MCF 10A (cell line): ENCODE measurements at regions not wholly inside any gene's neighbourhood (a gene's known extent, or its start where the extent isn't known, plus 50 kb on each side); places are given as distances from the start of the nearest gene placed in this dataset.
A peak's percentile ranks its signal among the peaks of the same experiment; 100 is the strongest.

Source experiments
- BruUV-seq: library from RNA; stranded (reverse); fragments of 400-500 nt; replicated peaks from 2 replicates; lab custom pipeline; 2021; lab: Mats Ljungman, UMichigan
- CTCF ChIA-PET: fragments of 300-600 bp; sonication (Branson Sonifier 250); formaldehyde crosslinking; extraction: SDS; loops from one replicate; lab custom pipeline; 2021; ENCODE audit warnings: antibody characterized with exemption, inconsistent platforms; lab: Yijun Ruan, JAX
- POLR2A ChIA-PET: fragments of 300-600, 350-650 bp; sonication (Branson Sonifier 250); formaldehyde crosslinking; extraction: SDS; loops from one replicate; lab custom pipeline; 2020; ENCODE audit warnings: antibody characterized with exemption, inconsistent platforms; lab: Yijun Ruan, JAX
- DNase-seq: peaks from one replicate; pipeline ENCODE4 v3.0.0-alpha.2; 2018; ENCODE audit not compliant: unreplicated experiment
- H3K27ac Mint-ChIP-seq: one replicate; pipeline ENCODE4 v1.8.0; 2022; ENCODE audit warnings: mild to moderate bottlenecking, low read depth, mixed read lengths; ENCODE audit not compliant: unreplicated experiment
- H3K27me3 Mint-ChIP-seq: one replicate; pipeline ENCODE4 v1.8.0; 2022; ENCODE audit warnings: mixed read lengths; ENCODE audit not compliant: insufficient read depth, unreplicated experiment
- H3K36me3 Mint-ChIP-seq: one replicate; pipeline ENCODE4 v1.8.0; 2022; ENCODE audit warnings: mild to moderate bottlenecking, moderate library complexity, mixed read lengths; ENCODE audit not compliant: insufficient read depth, unreplicated experiment
- H3K4me1 Mint-ChIP-seq: one replicate; pipeline ENCODE4 v1.8.0; 2022; ENCODE audit warnings: mixed read lengths; ENCODE audit not compliant: insufficient read depth, unreplicated experiment
- H3K4me3 Mint-ChIP-seq: one replicate; pipeline ENCODE4 v1.8.0; 2022; ENCODE audit warnings: mild to moderate bottlenecking, moderate library complexity, mixed read lengths; ENCODE audit not compliant: unreplicated experiment
- H3K9me3 Mint-ChIP-seq: one replicate; pipeline ENCODE4 v1.8.0; 2022; ENCODE audit warnings: mixed read lengths; ENCODE audit not compliant: unreplicated experiment
- intact Hi-C: fragments of 100-400 bp; cut with micrococcal nuclease; formaldehyde crosslinking; loops from 2 replicates; pipeline ENCODE4 v1.14.1; 2022
- TF ChIP-seq, protein P1 (sequence below): fragments of 200-600 bp; IDR thresholded peaks from one replicate; pipeline ENCODE4 v1.8.0; 2022; ENCODE audit warnings: antibody characterized with exemption, mild to moderate bottlenecking; ENCODE audit not compliant: unreplicated experiment

DNA sequence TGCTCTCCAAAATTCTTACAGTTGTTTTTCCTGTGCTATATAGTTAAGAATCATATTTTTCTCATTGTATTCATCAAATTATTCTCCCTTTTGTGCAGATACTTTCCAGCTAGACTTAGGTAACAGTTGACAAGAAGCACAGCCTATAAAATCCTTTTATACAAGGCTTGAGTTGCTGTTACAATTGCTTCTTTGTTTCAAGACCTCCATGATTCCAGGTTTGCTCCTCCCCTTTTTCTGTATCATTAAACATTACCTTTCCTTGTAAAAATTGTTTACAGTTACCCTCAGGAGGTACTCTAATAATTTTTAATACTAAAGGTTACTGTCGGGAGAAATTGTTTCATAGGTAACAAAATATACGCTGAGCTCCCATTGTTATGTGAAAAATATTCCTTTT is 192.3 kb upstream of the GRID2 start:
- Mint-ChIP-seq H3K36me3 (no peaks in the 10 kb centered on the region), H3K9me3 (no peaks in the 10 kb centered on the region), H3K4me3 (no peak overlapping the region), H3K27me3 (no peaks in the 10 kb centered on the region), H3K4me1 (no peaks in the 10 kb centered on the region), H3K27ac (no peak overlapping the region)
- intact Hi-C loops, result no loop called here
- TF ChIP-seq, protein P1, sequence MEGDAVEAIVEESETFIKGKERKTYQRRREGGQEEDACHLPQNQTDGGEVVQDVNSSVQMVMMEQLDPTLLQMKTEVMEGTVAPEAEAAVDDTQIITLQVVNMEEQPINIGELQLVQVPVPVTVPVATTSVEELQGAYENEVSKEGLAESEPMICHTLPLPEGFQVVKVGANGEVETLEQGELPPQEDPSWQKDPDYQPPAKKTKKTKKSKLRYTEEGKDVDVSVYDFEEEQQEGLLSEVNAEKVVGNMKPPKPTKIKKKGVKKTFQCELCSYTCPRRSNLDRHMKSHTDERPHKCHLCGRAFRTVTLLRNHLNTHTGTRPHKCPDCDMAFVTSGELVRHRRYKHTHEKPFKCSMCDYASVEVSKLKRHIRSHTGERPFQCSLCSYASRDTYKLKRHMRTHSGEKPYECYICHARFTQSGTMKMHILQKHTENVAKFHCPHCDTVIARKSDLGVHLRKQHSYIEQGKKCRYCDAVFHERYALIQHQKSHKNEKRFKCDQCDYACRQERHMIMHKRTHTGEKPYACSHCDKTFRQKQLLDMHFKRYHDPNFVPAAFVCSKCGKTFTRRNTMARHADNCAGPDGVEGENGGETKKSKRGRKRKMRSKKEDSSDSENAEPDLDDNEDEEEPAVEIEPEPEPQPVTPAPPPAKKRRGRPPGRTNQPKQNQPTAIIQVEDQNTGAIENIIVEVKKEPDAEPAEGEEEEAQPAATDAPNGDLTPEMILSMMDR, result no peak
- ChIA-PET POLR2A (no interaction called here), CTCF (no interaction called here)
- DNase-seq, result no peak
- BruUV-seq, result no TSS peak

DNA sequence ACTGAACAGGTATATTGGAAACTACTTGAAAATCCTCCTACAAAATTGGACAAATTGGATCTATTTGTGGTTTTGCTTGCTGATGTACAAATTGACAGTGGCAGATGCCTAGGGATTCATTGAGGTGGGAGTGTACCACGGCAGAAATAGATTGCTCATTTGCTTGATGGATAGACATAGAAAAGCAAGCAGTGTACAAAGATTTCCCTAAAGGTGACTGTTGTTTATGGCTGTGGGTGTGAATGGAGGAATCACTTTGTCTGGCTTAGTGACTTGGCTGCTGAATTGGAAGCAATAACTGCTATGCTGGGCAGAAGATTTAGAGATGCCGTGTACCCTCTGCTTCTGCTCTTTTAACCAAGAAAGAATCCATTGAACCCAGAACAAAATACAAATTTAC is 191.0 kb upstream of the GRID2 start:
- ChIA-PET POLR2A (no interaction called here), CTCF (no interaction called here)
- Mint-ChIP-seq H3K27ac (no peak overlapping the region), H3K27me3 (no peaks in the 10 kb centered on the region), H3K4me1 (no peaks in the 10 kb centered on the region), H3K36me3 (no peaks in the 10 kb centered on the region), H3K4me3 (no peak overlapping the region), H3K9me3 (peaks cover 7% of the 10 kb centered on the region)
- BruUV-seq, result no TSS peak
- TF ChIP-seq, protein P1, result no peak
- no peak for DNase-seq
- intact Hi-C loops, result no loop called here

DNA sequence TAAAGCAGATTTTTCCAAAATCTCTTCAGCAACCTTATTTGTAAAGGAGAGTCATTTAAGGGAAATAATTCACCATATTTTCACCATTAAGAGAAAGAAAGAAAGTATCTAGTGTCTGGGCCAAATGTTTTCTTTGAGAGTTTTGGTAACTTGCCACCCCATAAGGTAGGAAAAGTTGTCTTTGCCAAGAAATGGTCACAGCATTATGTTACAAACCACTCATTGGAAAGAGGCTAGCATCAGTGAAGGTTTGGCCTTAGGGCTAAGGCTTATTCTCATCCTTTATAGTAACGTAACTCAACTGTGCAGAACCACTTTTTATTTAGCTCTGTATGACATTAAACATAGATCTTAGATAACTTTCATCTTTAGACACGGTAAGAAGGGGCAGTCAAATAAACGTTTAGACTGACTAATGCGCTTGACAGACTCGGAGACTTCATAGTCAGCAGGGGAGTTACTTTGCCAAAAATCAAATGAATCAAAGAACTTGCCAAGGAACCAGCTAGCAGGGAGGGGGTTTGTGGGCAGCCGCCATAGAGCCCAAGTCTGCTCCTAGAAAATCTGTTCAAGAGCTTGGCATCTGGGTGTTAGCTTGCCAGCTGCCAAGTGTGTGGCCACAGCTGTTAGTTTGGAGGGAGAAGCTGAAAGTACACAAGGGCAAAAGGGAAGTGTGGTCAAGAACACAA is 182.8 kb upstream of the GRID2 start:
- TF ChIP-seq, protein P1, result no peak
- ChIA-PET POLR2A (no interaction called here), CTCF (no interaction called here)
- Mint-ChIP-seq H3K36me3 (no peaks in the 10 kb centered on the region), H3K4me1 (peaks cover 14% of the 10 kb centered on the region), H3K27ac (peak overlapping the region; percentile 53), H3K27me3 (no peaks in the 10 kb centered on the region), H3K9me3 (peaks cover 7% of the 10 kb centered on the region), H3K4me3 (peak overlapping the region; percentile 57)
- DNase-seq, result peak; percentile 55
- BruUV-seq, result no TSS peak
- intact Hi-C loops, result no loop called here

DNA sequence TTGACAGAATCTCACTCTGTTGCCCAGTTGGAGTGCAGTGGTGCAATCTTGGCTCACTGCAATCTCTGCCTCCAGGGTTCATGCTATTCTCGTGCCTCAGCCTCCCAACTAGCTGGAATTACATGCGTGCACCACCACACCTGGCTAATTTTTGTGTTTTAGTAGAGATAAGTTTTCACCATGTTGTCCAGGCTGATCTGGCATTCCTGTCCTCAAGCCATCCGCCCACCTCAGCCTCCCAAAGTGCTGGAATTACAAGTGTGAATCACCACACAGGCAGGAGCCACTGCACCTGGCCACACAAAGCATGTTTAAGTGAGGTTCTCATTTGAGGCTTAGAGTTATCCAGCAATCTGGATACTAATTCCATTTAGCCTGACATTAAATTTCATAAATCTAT is 180.9 kb upstream of the GRID2 start:
- Mint-ChIP-seq H3K9me3 (no peaks in the 10 kb centered on the region), H3K4me3 (no peak overlapping the region), H3K4me1 (peaks cover 14% of the 10 kb centered on the region), H3K36me3 (no peaks in the 10 kb centered on the region), H3K27me3 (no peaks in the 10 kb centered on the region), H3K27ac (no peak overlapping the region)
- ChIA-PET POLR2A (no interaction called here), CTCF (interaction anchor here (1.5 kb wide), 1 partner anchor 13 kb away, joined by 3 read pairs; no protein-coding TSS in a partner anchor)
- no peak for DNase-seq
- intact Hi-C loops, result no loop called here
- TF ChIP-seq, protein P1, result no peak
- no TSS peak for BruUV-seq
